ENCODE measurements at regions not wholly inside any gene's neighbourhood (a gene's known extent, or its start where the extent isn't known, plus 50 kb on each side); places are given as distances from the start of the nearest gene placed in this dataset.

GRCh38 chr2:105521176-105521575, 122.3 kb upstream of the FHL2 start:
- H3K56ac ChIP-seq (ENCODE audit: extremely low read depth, insufficient read depth, low read length): no peak overlapping the region
- WGBS, 2 experiments (ENCODE audit: extremely low coverage in 2 of 2, insufficient read length in 1 of 2): no CpG with 5 or more reads among the region's 1 CpG
- H3K79me1 ChIP-seq (ENCODE audit: low read depth in 1 of 2, low read length in 2 of 2): no peaks in the 10 kb centered on the region

More at GRCh38 chr2:105521176-105521575, 122.3 kb upstream of the FHL2 start:
- in situ Hi-C loops (cut with MboI; ENCODE audit: low sequenced_read_pairs): no loop called here
- Histone ChIP-seq H3K9ac (ENCODE audit: low read depth, low read length) (no peak overlapping the region), H2AK5ac (ENCODE audit: low read depth, low read length) (no peak overlapping the region), H3K9me1 (ENCODE audit: insufficient read depth, low read length) (no peaks in the 10 kb centered on the region; the same call in 1 of the 2 replicates), H2AFZ (replicated peaks; ENCODE audit: low read length, poor library complexity) (no peak overlapping the region), H4K20me1 (ENCODE audit: insufficient read depth, low read length) (no peaks in the 10 kb centered on the region), H3K27me3 (ENCODE audit: control insufficient read depth, insufficient read depth, low read length) (peaks cover 7% of the 10 kb centered on the region; the same call in 1 of the 2 replicates), H2BK15ac (ENCODE audit: low read depth, low read length) (no peak overlapping the region), H3K9me3 (ENCODE audit: control insufficient read depth, insufficient read depth, low read length) (no peaks in the 10 kb centered on the region; the same call in 1 of the 2 replicates), H3K4me1 (ENCODE audit: control insufficient read depth, insufficient read depth, low read length) (peaks cover 2% of the 10 kb centered on the region; the same call in 1 of the 2 replicates), H3K14ac (replicated peaks; ENCODE audit: low read depth, low read length) (no peak overlapping the region), H2BK20ac (ENCODE audit: low read depth, low read length) (no peak overlapping the region), H2BK5ac (ENCODE audit: low read depth, low read length, poor library complexity, severe bottlenecking) (no peak overlapping the region), H2BK120ac (ENCODE audit: low read depth, low read length) (no peak overlapping the region), H3K4me3 (ENCODE audit: insufficient read depth, low read depth, low read length) (no peak overlapping the region), H4K5ac (ENCODE audit: low read depth, low read length) (no peak overlapping the region), H4K91ac (ENCODE audit: insufficient read depth, low read depth, low read length) (no peak overlapping the region), H3K36me3 (ENCODE audit: control insufficient read depth, insufficient read depth, low read length) (no peaks in the 10 kb centered on the region), H3K4me2 (ENCODE audit: low read depth, low read length) (no peak overlapping the region), H4K8ac (ENCODE audit: low read depth in 2 of 2, low read length in 2 of 2) (no peak overlapping the region), H3K23ac (ENCODE audit: low read depth, low read length) (no peak overlapping the region), H3K18ac (ENCODE audit: low read depth, low read length) (no peak overlapping the region), H2AK9ac (replicated peaks; ENCODE audit: low read depth, low read length, poor library complexity) (no peak overlapping the region), H3K27ac (ENCODE audit: insufficient read depth, low read length) (no peak overlapping the region), H3K4ac (ENCODE audit: low read depth, low read length) (no peak overlapping the region)
- intact Hi-C loops (cut with micrococcal nuclease): loop anchor here (1.0 to 2.0 kb wide), 3 partner anchors 124 to 176 kb away; no protein-coding TSS in a partner anchor
- TF ChIP-seq RFX5 (IDR thresholded peaks at IDR 0.05; ENCODE audit: low read depth, low read length): no peak
- no peak for TF ChIP-seq NFE2L2 (IDR thresholded peaks at IDR 0.05; ENCODE audit: low read depth, low read length)
- TF ChIP-seq CTCF (conservative IDR thresholded peaks at IDR 0.05; ENCODE audit: low read depth, low read length): peak; percentile 62
- TF ChIP-seq POLR2A (IDR thresholded peaks at IDR 0.05; ENCODE audit: low read depth, low read length): no peak
- TF ChIP-seq MAFK (IDR thresholded peaks at IDR 0.05; ENCODE audit: low read depth, low read length): no peak
- TF ChIP-seq RAD21 (IDR thresholded peaks at IDR 0.05; ENCODE audit: low read length): peak; percentile 76
- no peak for TF ChIP-seq MAZ (IDR thresholded peaks at IDR 0.05; ENCODE audit: borderline replicate concordance, low read depth, low read length)
- TF ChIP-seq SMC3 (IDR thresholded peaks at IDR 0.05; ENCODE audit: low read depth, low read length): peak; percentile 89
- no peak for TF ChIP-seq FOS (IDR thresholded peaks at IDR 0.05; ENCODE audit: low read depth, low read length)
- BruUV-seq (replicated peaks): no TSS peak
- ATAC-seq (ENCODE audit: low read depth) (peak; percentile 43), DNase-seq (peak; percentile 15)
- dilution Hi-C loops (cut with HindIII; ENCODE audit: low sequenced_read_pairs, unreplicated experiment): no loop called here
- CTCF ChIA-PET: interaction anchor here (0.5 to 1.6 kb wide), 10 partner anchors 17 to 525 kb away, joined by 3 to 9 read pairs (median 4); no protein-coding TSS in a partner anchor
- POLR2A ChIA-PET (ENCODE audit: unreplicated experiment): interaction anchor here (0.5 to 0.7 kb wide), 5 partner anchors 117 to 176 kb away, joined by 3 to 6 read pairs (median 4); no protein-coding TSS in a partner anchor
